Uterus (tissue), 3 donors: ENCODE measurements at regions not wholly inside any gene's neighbourhood (a gene's known extent, or its start where the extent isn't known, plus 50 kb on each side); places are given as distances from the start of the nearest gene placed in this dataset.

Source experiments
- DNase-seq, 2 donors: peaks; one replicate each; pipeline ENCODE4 v3.0.0-alpha.2; 2019 to 2020
- H3K27ac ChIP-seq, 2 donors: fragments of 200-600 bp; sonication (generic); 1 replicate in 1 of 2; 2 replicates in 1 of 2; pipeline ENCODE4 v1.5.1; 2016 to 2018
- H3K27me3 ChIP-seq, 2 donors: fragments of 200-600 bp; sonication (generic); one replicate each; pipeline ENCODE4 v1.5.1; 2018 to 2019; ENCODE audit warnings: control low read depth in 1 of 2
- H3K36me3 ChIP-seq, 2 donors: fragments of 200-600 bp; sonication (generic); one replicate each; pipeline ENCODE4 v1.5.1; 2019; ENCODE audit warnings: control low read depth in 1 of 2
- H3K4me1 ChIP-seq, 2 donors: fragments of 200-600 bp; sonication (generic); one replicate each; pipeline ENCODE4 v1.5.1; 2018 to 2019; ENCODE audit warnings: control low read depth in 1 of 2
- H3K4me3 ChIP-seq, 2 donors: fragments of 200-600 bp; sonication (generic); 1 replicate in 1 of 2; 2 replicates in 1 of 2; pipeline ENCODE4 v1.5.1; 2018 to 2019; ENCODE audit warnings: mild to moderate bottlenecking in 1 of 2
- H3K9me3 ChIP-seq, 2 donors: fragments of 200-600 bp; sonication (generic); one replicate each; pipeline ENCODE4 v1.5.1; 2019; ENCODE audit warnings: control low read depth in 1 of 2
- CTCF ChIP-seq, 4 experiments: fragments of 200-600 bp in 2 of 4; fragments of 450-650 bp in 2 of 4; sonication (generic) in 2 of 4; IDR thresholded peaks; one replicate each; pipeline ENCODE4 v1.5.1; 2016 to 2019; ENCODE audit warnings: antibody characterized with exemption in 4 of 4, mild to moderate bottlenecking in 2 of 4, moderate library complexity in 1 of 4
- POLR2A ChIP-seq, 2 donors: fragments of 450-650 bp; IDR thresholded peaks; one replicate each; pipeline ENCODE4 v1.6.1; 2016; ENCODE audit warnings: antibody characterized with exemption in 2 of 2, mild to moderate bottlenecking in 1 of 2, moderate library complexity in 1 of 2
- intact Hi-C: fragments of 100-400 bp; cut with DNase I; formaldehyde crosslinking; loops from one replicate; pipeline ENCODE4 v1.15.1; 2023; ENCODE audit warnings: low total_unique reads
- donor health status: DM: yes; HTN: yes; CAD: no.

GRCh38 chr11:122038543-122038942 lies 77.5 kb downstream of the BLID start:
- H3K27ac ChIP-seq = no peak overlapping the region
- H3K4me3 ChIP-seq = no peak overlapping the region
- intact Hi-C loops = no loop called here
- no peak for DNase-seq
- no peak for TF ChIP-seq CTCF (IDR thresholded peaks at IDR 0.05)
- TF ChIP-seq POLR2A (IDR thresholded peaks at IDR 0.05) = no peak
- H3K9me3 ChIP-seq = no peaks in the 10 kb centered on the region
- H3K4me1 ChIP-seq = no peaks in the 10 kb centered on the region
- no peaks in the 10 kb centered on the region for H3K36me3 ChIP-seq
- H3K27me3 ChIP-seq = no peaks in the 10 kb centered on the region

DNA sequence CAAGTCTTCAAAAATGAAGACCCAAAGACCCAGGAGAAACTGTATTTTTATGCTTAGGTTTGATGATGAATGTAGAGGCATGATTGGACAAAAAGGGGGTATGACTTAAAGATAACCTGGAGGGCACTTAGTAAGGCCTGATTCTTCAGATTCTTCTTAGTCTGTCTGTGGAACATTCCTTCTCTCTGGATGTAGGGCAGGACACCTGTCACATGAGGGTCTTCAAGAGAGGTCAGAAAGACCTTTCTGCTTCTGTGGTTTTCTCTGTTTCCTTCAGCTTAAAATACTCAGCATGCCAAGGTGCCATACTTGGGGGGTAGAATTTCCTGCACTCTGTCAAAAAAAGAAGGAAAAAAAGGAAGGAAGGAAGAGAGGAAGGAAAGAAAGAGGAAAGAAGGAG lies 78.1 kb downstream of the BLID start:
- DNase-seq = no peak
- Histone ChIP-seq H3K27me3 (no peaks in the 10 kb centered on the region), H3K9me3 (no peaks in the 10 kb centered on the region), H3K4me1 (no peaks in the 10 kb centered on the region), H3K36me3 (no peaks in the 10 kb centered on the region), H3K4me3 (no peak overlapping the region), H3K27ac (no peak overlapping the region)
- intact Hi-C loops = no loop called here
- no peak for TF ChIP-seq POLR2A (IDR thresholded peaks at IDR 0.05)
- TF ChIP-seq CTCF (IDR thresholded peaks at IDR 0.05) = no peak

DNA sequence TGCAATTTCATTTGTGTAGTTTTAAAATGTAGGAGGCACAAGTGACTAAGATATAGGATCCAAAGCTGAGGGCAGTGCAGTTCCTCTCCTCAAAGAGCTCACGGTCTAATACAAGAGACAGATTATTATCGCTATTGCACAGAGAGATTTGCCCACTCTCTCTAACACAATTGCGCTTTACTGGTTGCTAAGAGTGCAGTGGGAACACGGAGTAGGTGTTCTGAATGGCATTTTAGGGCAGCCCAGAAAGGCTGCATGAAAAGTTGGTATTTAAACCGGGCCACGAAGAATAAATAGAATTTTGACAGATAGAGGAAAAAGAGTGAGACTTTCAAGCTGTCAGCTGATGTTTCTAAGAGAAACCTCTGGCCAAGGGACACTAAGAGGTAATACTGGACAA lies 79.5 kb downstream of the BLID start:
- no peak overlapping the region for H3K27ac ChIP-seq
- H3K36me3 ChIP-seq = no peaks in the 10 kb centered on the region
- H3K4me3 ChIP-seq = no peak overlapping the region
- H3K9me3 ChIP-seq = no peaks in the 10 kb centered on the region
- H3K27me3 ChIP-seq = no peaks in the 10 kb centered on the region
- no peaks in the 10 kb centered on the region for H3K4me1 ChIP-seq
- no peak for DNase-seq
- TF ChIP-seq POLR2A (IDR thresholded peaks at IDR 0.05) = no peak
- no peak for TF ChIP-seq CTCF (IDR thresholded peaks at IDR 0.05)
- intact Hi-C loops = no loop called here

GRCh38 chr11:122036018-122036417 lies 80.0 kb downstream of the BLID start:
- intact Hi-C loops = no loop called here
- TF ChIP-seq POLR2A (IDR thresholded peaks at IDR 0.05) (no peak), CTCF (IDR thresholded peaks at IDR 0.05) (no peak)
- no peaks in the 10 kb centered on the region for H3K9me3 ChIP-seq
- no peak for DNase-seq
- no peak overlapping the region for H3K4me3 ChIP-seq
- no peaks in the 10 kb centered on the region for H3K27me3 ChIP-seq
- no peaks in the 10 kb centered on the region for H3K36me3 ChIP-seq
- no peaks in the 10 kb centered on the region for H3K4me1 ChIP-seq
- H3K27ac ChIP-seq = no peak overlapping the region

DNA sequence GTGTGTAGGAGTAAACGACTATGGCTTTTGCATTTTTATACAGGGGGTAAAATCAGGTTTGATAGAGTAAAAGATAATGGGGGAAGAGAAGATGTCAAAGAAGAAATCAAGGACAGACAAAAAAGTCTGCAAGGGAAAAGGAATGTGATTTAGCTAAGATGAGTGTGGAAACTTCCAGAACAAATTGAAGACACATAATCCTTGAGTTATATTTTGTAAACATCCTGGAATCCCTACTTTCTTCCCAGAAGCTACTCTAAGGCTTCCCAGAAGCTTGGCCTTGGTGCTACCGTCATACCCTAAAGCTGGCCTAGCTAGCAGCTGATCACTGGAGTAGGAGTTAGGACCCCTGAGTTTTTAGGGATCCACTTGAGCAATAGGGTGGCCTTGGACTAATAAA lies 82.4 kb downstream of the BLID start:
- no peaks in the 10 kb centered on the region for H3K36me3 ChIP-seq
- H3K9me3 ChIP-seq = no peaks in the 10 kb centered on the region
- no peaks in the 10 kb centered on the region for H3K4me1 ChIP-seq
- H3K27ac ChIP-seq = no peak overlapping the region
- H3K27me3 ChIP-seq = no peaks in the 10 kb centered on the region
- TF ChIP-seq CTCF (IDR thresholded peaks at IDR 0.05) = no peak
- TF ChIP-seq POLR2A (IDR thresholded peaks at IDR 0.05) = no peak
- no peak overlapping the region for H3K4me3 ChIP-seq
- intact Hi-C loops = no loop called here
- no peak for DNase-seq
